ENCODE measurements at regions not wholly inside any gene's neighbourhood (a gene's known extent, or its start where the extent isn't known, plus 50 kb on each side); places are given as distances from the start of the nearest gene placed in this dataset.

- Histone ChIP-seq H3K9me3 (ENCODE audit: low read depth, low read length) (no peaks in the 10 kb centered on the region), H3K9ac (ENCODE audit: insufficient read length) (no peak overlapping the region), H3K36me3 (ENCODE audit: insufficient read depth, low read length) (no peaks in the 10 kb centered on the region), H3K4me3 (no peak overlapping the region), H3K27ac (no peak overlapping the region)
- DNase-seq (ENCODE audit: low read depth, low spot score): no peak
- TF ChIP-seq EZH2 (IDR thresholded peaks at IDR 0.05): no peak
- no peak for TF ChIP-seq FOXP2 (optimal IDR thresholded peaks at IDR 0.05; ENCODE audit: control extremely low read depth, extremely low read length, insufficient read depth)
- no peak for TF ChIP-seq POLR2AphosphoS5 (IDR thresholded peaks at IDR 0.05; ENCODE audit: borderline replicate concordance, low read depth, low read length)
These were observed 1391.9 kb downstream of the TBC1D22A start for GRCh38 chr22:48154169-48154942.

DNA sequence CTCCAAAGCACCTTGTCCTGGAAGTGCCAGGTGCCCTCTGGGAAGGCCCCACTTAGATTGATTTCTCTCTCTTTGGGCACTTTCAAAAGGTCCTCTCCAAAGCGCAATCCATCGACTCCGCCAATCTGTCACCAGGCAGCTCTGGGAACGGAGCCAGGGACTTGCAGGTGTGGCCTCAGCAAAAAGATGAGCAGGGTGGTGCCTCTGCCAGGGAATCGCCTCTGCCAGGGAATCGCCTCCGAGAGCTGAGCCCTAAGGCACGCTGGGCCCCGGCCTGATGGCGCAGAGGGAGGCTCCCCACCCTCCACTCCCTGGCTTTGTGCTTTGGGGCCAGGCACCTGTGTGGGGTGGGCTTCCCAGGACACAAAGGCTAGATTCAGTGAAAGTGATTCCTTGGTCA lies 1391.3 kb downstream of the TBC1D22A start:
- Histone ChIP-seq H3K36me3 (ENCODE audit: insufficient read depth, low read length) (no peaks in the 10 kb centered on the region), H3K4me3 (no peak overlapping the region), H3K9ac (ENCODE audit: insufficient read length) (no peak overlapping the region), H3K27ac (no peak overlapping the region), H3K9me3 (ENCODE audit: low read depth, low read length) (no peaks in the 10 kb centered on the region)
- DNase-seq (ENCODE audit: low read depth, low spot score): no peak
- TF ChIP-seq POLR2AphosphoS5 (IDR thresholded peaks at IDR 0.05; ENCODE audit: borderline replicate concordance, low read depth, low read length) (no peak), FOXP2 (optimal IDR thresholded peaks at IDR 0.05; ENCODE audit: control extremely low read depth, extremely low read length, insufficient read depth) (no peak), EZH2 (IDR thresholded peaks at IDR 0.05) (no peak)

- TF ChIP-seq POLR2AphosphoS5 (IDR thresholded peaks at IDR 0.05; ENCODE audit: borderline replicate concordance, low read depth, low read length) (no peak), EZH2 (IDR thresholded peaks at IDR 0.05) (no peak), FOXP2 (optimal IDR thresholded peaks at IDR 0.05; ENCODE audit: control extremely low read depth, extremely low read length, insufficient read depth) (no peak)
- no peak for DNase-seq (ENCODE audit: low read depth, low spot score)
- H3K9me3 ChIP-seq (ENCODE audit: low read depth, low read length): no peaks in the 10 kb centered on the region
- no peak overlapping the region for H3K27ac ChIP-seq
- no peak overlapping the region for H3K4me3 ChIP-seq
- H3K9ac ChIP-seq (ENCODE audit: insufficient read length): no peak overlapping the region
- no peaks in the 10 kb centered on the region for H3K36me3 ChIP-seq (ENCODE audit: insufficient read depth, low read length)
These were observed 1390.5 kb downstream of the TBC1D22A start for GRCh38 chr22:48152916-48153315.

- Histone ChIP-seq H3K36me3 (ENCODE audit: insufficient read depth, low read length) (no peaks in the 10 kb centered on the region), H3K4me3 (no peak overlapping the region), H3K9me3 (ENCODE audit: low read depth, low read length) (no peaks in the 10 kb centered on the region), H3K9ac (ENCODE audit: insufficient read length) (no peak overlapping the region), H3K27ac (no peak overlapping the region)
- TF ChIP-seq POLR2AphosphoS5 (IDR thresholded peaks at IDR 0.05; ENCODE audit: borderline replicate concordance, low read depth, low read length) (no peak), EZH2 (IDR thresholded peaks at IDR 0.05) (no peak), FOXP2 (optimal IDR thresholded peaks at IDR 0.05; ENCODE audit: control extremely low read depth, extremely low read length, insufficient read depth) (no peak)
- no peak for DNase-seq (ENCODE audit: low read depth, low spot score)
These were observed 1389.8 kb downstream of the TBC1D22A start for GRCh38 chr22:48152164-48152775.

GRCh38 chr22:48151641-48152040 lies 1389.2 kb downstream of the TBC1D22A start:
- H3K4me3 ChIP-seq: no peak overlapping the region
- TF ChIP-seq FOXP2 (optimal IDR thresholded peaks at IDR 0.05; ENCODE audit: control extremely low read depth, extremely low read length, insufficient read depth) (no peak), POLR2AphosphoS5 (IDR thresholded peaks at IDR 0.05; ENCODE audit: borderline replicate concordance, low read depth, low read length) (no peak), EZH2 (IDR thresholded peaks at IDR 0.05) (no peak)
- H3K9ac ChIP-seq (ENCODE audit: insufficient read length): no peak overlapping the region
- H3K36me3 ChIP-seq (ENCODE audit: insufficient read depth, low read length): no peaks in the 10 kb centered on the region
- no peak for DNase-seq (ENCODE audit: low read depth, low spot score)
- no peaks in the 10 kb centered on the region for H3K9me3 ChIP-seq (ENCODE audit: low read depth, low read length)
- H3K27ac ChIP-seq: no peak overlapping the region

- H3K4me3 ChIP-seq: no peak overlapping the region
- TF ChIP-seq EZH2 (IDR thresholded peaks at IDR 0.05) (no peak), FOXP2 (optimal IDR thresholded peaks at IDR 0.05; ENCODE audit: control extremely low read depth, extremely low read length, insufficient read depth) (no peak), POLR2AphosphoS5 (IDR thresholded peaks at IDR 0.05; ENCODE audit: borderline replicate concordance, low read depth, low read length) (no peak)
- no peak overlapping the region for H3K9ac ChIP-seq (ENCODE audit: insufficient read length)
- H3K9me3 ChIP-seq (ENCODE audit: low read depth, low read length): no peaks in the 10 kb centered on the region
- no peaks in the 10 kb centered on the region for H3K36me3 ChIP-seq (ENCODE audit: insufficient read depth, low read length)
- no peak for DNase-seq (ENCODE audit: low read depth, low spot score)
- H3K27ac ChIP-seq: no peak overlapping the region
These were observed 1385.4 kb downstream of the TBC1D22A start for GRCh38 chr22:48147831-48148230.

GRCh38 chr22:48147404-48147803 lies 1385.0 kb downstream of the TBC1D22A start:
- Histone ChIP-seq H3K36me3 (ENCODE audit: insufficient read depth, low read length) (no peaks in the 10 kb centered on the region), H3K9ac (ENCODE audit: insufficient read length) (no peak overlapping the region), H3K27ac (no peak overlapping the region), H3K9me3 (ENCODE audit: low read depth, low read length) (no peaks in the 10 kb centered on the region), H3K4me3 (no peak overlapping the region)
- TF ChIP-seq FOXP2 (optimal IDR thresholded peaks at IDR 0.05; ENCODE audit: control extremely low read depth, extremely low read length, insufficient read depth) (no peak), EZH2 (IDR thresholded peaks at IDR 0.05) (no peak), POLR2AphosphoS5 (IDR thresholded peaks at IDR 0.05; ENCODE audit: borderline replicate concordance, low read depth, low read length) (no peak)
- no peak for DNase-seq (ENCODE audit: low read depth, low spot score)

DNA sequence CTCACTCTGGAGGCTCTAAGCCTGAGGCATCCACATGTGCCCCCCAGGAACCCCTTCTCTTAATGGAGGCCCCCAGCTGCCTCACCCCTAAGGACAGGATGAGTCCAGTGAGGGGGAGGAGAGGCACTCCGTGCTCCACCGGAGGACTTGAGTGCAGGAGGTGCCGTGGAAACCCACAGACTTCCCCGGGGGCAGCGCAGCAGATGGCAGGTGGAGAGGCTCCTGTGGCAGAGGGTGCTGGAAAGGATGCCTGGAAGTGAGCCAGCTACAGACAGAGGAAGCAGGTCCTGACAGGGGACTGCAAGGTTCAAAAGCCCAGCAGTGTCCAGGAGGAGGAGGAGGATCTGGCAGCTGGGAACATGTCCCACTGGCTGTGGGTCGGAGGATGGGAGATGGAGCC lies 1384.0 kb downstream of the TBC1D22A start:
- H3K9ac ChIP-seq (ENCODE audit: insufficient read length): no peak overlapping the region
- no peaks in the 10 kb centered on the region for H3K36me3 ChIP-seq (ENCODE audit: insufficient read depth, low read length)
- no peak overlapping the region for H3K27ac ChIP-seq
- TF ChIP-seq FOXP2 (optimal IDR thresholded peaks at IDR 0.05; ENCODE audit: control extremely low read depth, extremely low read length, insufficient read depth): no peak
- TF ChIP-seq EZH2 (IDR thresholded peaks at IDR 0.05): no peak
- TF ChIP-seq POLR2AphosphoS5 (IDR thresholded peaks at IDR 0.05; ENCODE audit: borderline replicate concordance, low read depth, low read length): no peak
- no peaks in the 10 kb centered on the region for H3K9me3 ChIP-seq (ENCODE audit: low read depth, low read length)
- no peak overlapping the region for H3K4me3 ChIP-seq
- DNase-seq (ENCODE audit: low read depth, low spot score): no peak
